A549 (cell line): ENCODE measurements at regions not wholly inside any gene's neighbourhood (a gene's known extent, or its start where the extent isn't known, plus 50 kb on each side); places are given as distances from the start of the nearest gene placed in this dataset.

Experiments used
- ATAC-seq, 2 experiments: fragments of 200-7000 bp in 1 of 2; fragments of >200 bp in 1 of 2; cut with Nextera tagmentation in 1 of 2; cut with Tn5 transposase in 1 of 2; 3 replicates each; pipeline versions ENCODE4 v1.8.0 to v1.9.1; 2018 to 2020; ENCODE audit warnings: mild to moderate bottlenecking in 1 of 2, moderate library complexity in 1 of 2
- CTCF ChIA-PET: fragments of 300-600 bp; sonication (Branson Sonifier 250); formaldehyde crosslinking; extraction: SDS; loops from one replicate; lab custom pipeline; 2021; ENCODE audit warnings: antibody characterized with exemption, inconsistent platforms; lab: Yijun Ruan, JAX
- POLR2A ChIA-PET: fragments of 350-600 bp; formaldehyde crosslinking; extraction: SDS; loops from one replicate; lab custom pipeline; 2021; ENCODE audit warnings: antibody characterized with exemption, inconsistent platforms; lab: Yijun Ruan, JAX
- DNase-seq, 2 experiments: peaks; one replicate each; pipeline versions ENCODE4 v3.0.0 to v3.0.0-alpha.2; 2011 to 2016; ENCODE audit warnings: low read depth in 1 of 2, low spot score in 1 of 2
- FAIRE-seq: peaks from 2 replicates; lab custom pipeline; 2011; peaks lifted over from hg19 to GRCh38; lab: Jason Lieb, UNC
- H3K27ac ChIP-seq, 2 experiments: fragments of >200 bp; sonication (Bioruptor Twin); formaldehyde crosslinking; 3 replicates each; pipeline ENCODE4 v1.5.1; 2016 to 2017
- H3K4me1 ChIP-seq: fragments of >200 bp; sonication (Bioruptor Twin); formaldehyde crosslinking; 3 replicates; pipeline ENCODE4 v1.6.1; 2016
- H3K4me2 ChIP-seq: fragments of >200 bp; sonication (Bioruptor Twin); formaldehyde crosslinking; 3 replicates; pipeline ENCODE4 v1.6.1; 2016
- H3K4me3 ChIP-seq: fragments of >200 bp; sonication (Bioruptor Twin); formaldehyde crosslinking; 3 replicates; pipeline ENCODE4 v1.5.1; 2016
- H3K9me3 ChIP-seq: fragments of >200 bp; sonication (Bioruptor Twin); formaldehyde crosslinking; 3 replicates; pipeline ENCODE4 v1.6.1; 2016
- BCL3 ChIP-seq: fragments of >200 bp; sonication (Bioruptor Twin); formaldehyde crosslinking; IDR thresholded peaks from 3 replicates; pipeline ENCODE4 v1.6.1; 2016
- CBX8 ChIP-seq: fragments of 200-600 bp; sonication (generic); IDR thresholded peaks from 2 replicates; pipeline ENCODE4 v1.6.1; 2016
- CTCF ChIP-seq: fragments of >200 bp; sonication (Bioruptor Twin); formaldehyde crosslinking; IDR thresholded peaks from 3 replicates; pipeline ENCODE4 v1.5.1; 2016
- E2F6 ChIP-seq: IDR thresholded peaks from 2 replicates; pipeline ENCODE4 v1.6.1; 2012; ENCODE audit warnings: low read depth, borderline replicate concordance
- EHF ChIP-seq: fragments of 250-450 bp; sonication (Bioruptor Pico); IDR thresholded peaks from 2 replicates; pipeline ENCODE4 v1.5.0; 2020; ENCODE audit warnings: mild to moderate bottlenecking
- EHMT2 ChIP-seq: fragments of 200-600 bp; sonication (generic); IDR thresholded peaks from 2 replicates; pipeline ENCODE4 v1.6.1; 2016; ENCODE audit warnings: antibody characterized with exemption, low read depth, mild to moderate bottlenecking, moderate library complexity
- EP300 ChIP-seq, 2 experiments: fragments of >200 bp; sonication (Bioruptor Twin); formaldehyde crosslinking; IDR thresholded peaks; 2 replicates in 1 of 2; 3 replicates in 1 of 2; pipeline ENCODE4 v1.6.1; 2016 to 2017
- FOSB ChIP-seq: fragments of 250-450 bp; sonication (Bioruptor Pico); IDR thresholded peaks from 2 replicates; pipeline ENCODE4 v1.5.0; 2020; ENCODE audit warnings: mild to moderate bottlenecking, moderate library complexity
- GATA3 ChIP-seq: IDR thresholded peaks from 2 replicates; pipeline ENCODE4 v1.6.1; 2012; ENCODE audit warnings: borderline replicate concordance
- HES2 ChIP-seq: fragments of >200 bp; sonication (Bioruptor Twin); formaldehyde crosslinking; IDR thresholded peaks from 2 replicates; pipeline ENCODE4 v1.6.1; 2016
- HEYL ChIP-seq: fragments of 250-450 bp; sonication (Bioruptor Pico); IDR thresholded peaks from 2 replicates; pipeline ENCODE4 v1.8.0; 2021; ENCODE audit warnings: mild to moderate bottlenecking, moderate library complexity
- HOXB13 ChIP-seq: fragments of 250-450 bp; sonication (Bioruptor Pico); IDR thresholded peaks from 2 replicates; pipeline ENCODE4 v1.5.0; 2020; ENCODE audit warnings: low read depth, mild to moderate bottlenecking, moderate library complexity
- KDM1A ChIP-seq: fragments of 200-600 bp; sonication (generic); IDR thresholded peaks from 2 replicates; pipeline ENCODE4 v1.6.1; 2016; ENCODE audit warnings: low read depth, mild to moderate bottlenecking
- KDM5A ChIP-seq: fragments of 200-600 bp; sonication (generic); IDR thresholded peaks from 2 replicates; pipeline ENCODE4 v1.6.1; 2016; ENCODE audit warnings: antibody characterized with exemption, mild to moderate bottlenecking
- MAX ChIP-seq: IDR thresholded peaks from 2 replicates; pipeline ENCODE4 v1.6.1; 2012
- MYC ChIP-seq: IDR thresholded peaks from 2 replicates; pipeline ENCODE4 v1.6.1; 2012; ENCODE audit warnings: mild to moderate bottlenecking, inconsistent platforms, low read length, improper control_type of control experiment, borderline replicate concordance
- PBX3 ChIP-seq: IDR thresholded peaks from 2 replicates; pipeline ENCODE4 v1.6.1; 2012
- PHF8 ChIP-seq: fragments of 200-600 bp; sonication (generic); IDR thresholded peaks from 2 replicates; pipeline ENCODE4 v1.6.1; 2016; ENCODE audit warnings: low read depth, mild to moderate bottlenecking, antibody characterized with exemption, moderate library complexity, borderline replicate concordance
- POLR2AphosphoS2 ChIP-seq: conservative IDR thresholded peaks from 2 replicates; pipeline ENCODE4 v1.6.1; 2012; ENCODE audit warnings: low read length, improper control_type of control experiment, inconsistent platforms
- RAD21 ChIP-seq, 2 experiments: fragments of >200 bp in 1 of 2; sonication (Bioruptor Twin) in 1 of 2; formaldehyde crosslinking in 1 of 2; IDR thresholded peaks in 1 of 2; conservative IDR thresholded peaks in 1 of 2; 2 replicates in 1 of 2; 3 replicates in 1 of 2; pipeline ENCODE4 v1.6.1; 2012 to 2018; ENCODE audit warnings: inconsistent platforms in 1 of 2
- SMC3 ChIP-seq: fragments of >200 bp; sonication (Bioruptor Twin); formaldehyde crosslinking; IDR thresholded peaks from 3 replicates; pipeline ENCODE4 v1.6.1; 2018; ENCODE audit warnings: inconsistent platforms
- SREBF2 ChIP-seq: fragments of 450-650 bp; IDR thresholded peaks from 2 replicates; pipeline ENCODE4 v1.6.1; 2014; ENCODE audit warnings: mild to moderate bottlenecking, moderate library complexity
- TFCP2L1 ChIP-seq: fragments of 250-450 bp; sonication (Bioruptor Pico); IDR thresholded peaks from 2 replicates; pipeline ENCODE4 v1.5.0; 2021; ENCODE audit warnings: mild to moderate bottlenecking
- ZC3H11A ChIP-seq: fragments of 450-650 bp; IDR thresholded peaks from 2 replicates; pipeline ENCODE4 v1.6.1; 2014; ENCODE audit warnings: antibody characterized with exemption, mild to moderate bottlenecking
- ZFP36 ChIP-seq: fragments of 450-650 bp; IDR thresholded peaks from 2 replicates; pipeline ENCODE4 v1.6.1; 2014; ENCODE audit warnings: borderline replicate concordance; ENCODE audit not compliant: partially characterized antibody
- ZNF302 ChIP-seq: fragments of 250-450 bp; sonication (Bioruptor Pico); IDR thresholded peaks from 2 replicates; pipeline ENCODE4 v1.9.0; 2021; ENCODE audit warnings: inconsistent platforms, mild to moderate bottlenecking, moderate library complexity
- ZSCAN20 ChIP-seq: fragments of 250-450 bp; sonication (Bioruptor Pico); IDR thresholded peaks from 2 replicates; pipeline ENCODE4 v1.8.0; 2022; ENCODE audit warnings: mild to moderate bottlenecking, moderate library complexity
- WGBS: methylation state at CpG from one replicate; pipeline ENCODE4 v1.1.6; 2017; ENCODE audit errors: missing lambda C conversion rate; 5-methylcytosine and 5-hydroxymethylcytosine counted together

GRCh38 chr13:103196356-103196755 lies 130.1 kb upstream of the SLC10A2 start:
- WGBS = 4% methylated on average over 3 of the region's 3 CpGs
- no peak for FAIRE-seq

GRCh38 chr13:103195762-103196161 lies 129.5 kb upstream of the SLC10A2 start:
- TF ChIP-seq MYC = no peak
- no peak for TF ChIP-seq ZSCAN20 (CRISPR knock-in tag)
- TF ChIP-seq PHF8 = no peak
- TF ChIP-seq GATA3 = no peak
- TF ChIP-seq EP300 (IDR thresholded peaks at IDR 0.05) = no peak
- no peak for TF ChIP-seq EHMT2
- TF ChIP-seq BCL3 = no peak
- TF ChIP-seq CTCF = no peak
- TF ChIP-seq ZFP36 = no peak
- no peak for TF ChIP-seq CBX8
- no peak for TF ChIP-seq KDM5A
- TF ChIP-seq MAX = no peak
- H3K4me1 ChIP-seq = no peaks in the 10 kb centered on the region
- ATAC-seq = no peak
- no peak overlapping the region for H3K4me3 ChIP-seq
- no peak for FAIRE-seq
- H3K27ac ChIP-seq = no peak overlapping the region
- H3K9me3 ChIP-seq = no peaks in the 10 kb centered on the region
- 0% methylated on average over 1 of the region's 1 CpG for WGBS
- POLR2A ChIA-PET = no interaction called here
- CTCF ChIA-PET = no interaction called here
- no peak for DNase-seq
- H3K4me2 ChIP-seq = no peak overlapping the region

More at GRCh38 chr13:103196356-103196755, 130.1 kb upstream of the SLC10A2 start:
- TF ChIP-seq POLR2AphosphoS2 = no peak
- ChIA-PET POLR2A (no interaction called here), CTCF (no interaction called here)
- ATAC-seq = no peak
- Histone ChIP-seq H3K27ac (no peak overlapping the region), H3K4me3 (no peak overlapping the region), H3K9me3 (no peaks in the 10 kb centered on the region), H3K4me2 (no peak overlapping the region), H3K4me1 (no peaks in the 10 kb centered on the region)
- no peak for DNase-seq

GRCh38 chr13:103194871-103195270 lies 128.7 kb upstream of the SLC10A2 start:
- Histone ChIP-seq H3K4me1 (no peaks in the 10 kb centered on the region), H3K9me3 (no peaks in the 10 kb centered on the region), H3K27ac (no peak overlapping the region), H3K4me2 (no peak overlapping the region), H3K4me3 (no peak overlapping the region)
- TF ChIP-seq RAD21 (conservative IDR thresholded peaks at IDR 0.05 in 1 of 2, IDR thresholded peaks at IDR 0.05 in 1 of 2) (no peak), CBX8 (no peak), EHF (CRISPR knock-in tag) (no peak), ZNF302 (CRISPR knock-in tag) (no peak), CTCF (no peak), KDM1A (no peak), E2F6 (no peak), HOXB13 (CRISPR knock-in tag) (no peak), GATA3 (no peak), HEYL (CRISPR knock-in tag) (no peak), BCL3 (no peak), FOSB (CRISPR knock-in tag) (no peak), SREBF2 (no peak), HES2 (no peak), ZC3H11A (no peak), SMC3 (no peak), PBX3 (no peak), TFCP2L1 (no peak)
- WGBS = 6% methylated on average over 2 of the region's 2 CpGs
- FAIRE-seq (no peak), DNase-seq (no peak), ATAC-seq (no peak)
- ChIA-PET CTCF (no interaction called here), POLR2A (no interaction called here)
